ENCODE measurements at regions not wholly inside any gene's neighbourhood (a gene's known extent, or its start where the extent isn't known, plus 50 kb on each side); places are given as distances from the start of the nearest gene placed in this dataset.

- no peak for TF ChIP-seq POLR2A (IDR thresholded peaks at IDR 0.05)
- TF ChIP-seq, protein P1, sequence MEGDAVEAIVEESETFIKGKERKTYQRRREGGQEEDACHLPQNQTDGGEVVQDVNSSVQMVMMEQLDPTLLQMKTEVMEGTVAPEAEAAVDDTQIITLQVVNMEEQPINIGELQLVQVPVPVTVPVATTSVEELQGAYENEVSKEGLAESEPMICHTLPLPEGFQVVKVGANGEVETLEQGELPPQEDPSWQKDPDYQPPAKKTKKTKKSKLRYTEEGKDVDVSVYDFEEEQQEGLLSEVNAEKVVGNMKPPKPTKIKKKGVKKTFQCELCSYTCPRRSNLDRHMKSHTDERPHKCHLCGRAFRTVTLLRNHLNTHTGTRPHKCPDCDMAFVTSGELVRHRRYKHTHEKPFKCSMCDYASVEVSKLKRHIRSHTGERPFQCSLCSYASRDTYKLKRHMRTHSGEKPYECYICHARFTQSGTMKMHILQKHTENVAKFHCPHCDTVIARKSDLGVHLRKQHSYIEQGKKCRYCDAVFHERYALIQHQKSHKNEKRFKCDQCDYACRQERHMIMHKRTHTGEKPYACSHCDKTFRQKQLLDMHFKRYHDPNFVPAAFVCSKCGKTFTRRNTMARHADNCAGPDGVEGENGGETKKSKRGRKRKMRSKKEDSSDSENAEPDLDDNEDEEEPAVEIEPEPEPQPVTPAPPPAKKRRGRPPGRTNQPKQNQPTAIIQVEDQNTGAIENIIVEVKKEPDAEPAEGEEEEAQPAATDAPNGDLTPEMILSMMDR (IDR thresholded peaks at IDR 0.05): no peak
Measured at GRCh38 chr13:105569816-105570215, 965.6 kb downstream of the EFNB2 start.
